ENCODE measurements at regions not wholly inside any gene's neighbourhood (a gene's known extent, or its start where the extent isn't known, plus 50 kb on each side); places are given as distances from the start of the nearest gene placed in this dataset.
"Not testable (repeated sequence)": the region's sequence is repeated elsewhere in the genome, so short reads cannot be mapped to it uniquely, and the experiment has no call there.

DNA sequence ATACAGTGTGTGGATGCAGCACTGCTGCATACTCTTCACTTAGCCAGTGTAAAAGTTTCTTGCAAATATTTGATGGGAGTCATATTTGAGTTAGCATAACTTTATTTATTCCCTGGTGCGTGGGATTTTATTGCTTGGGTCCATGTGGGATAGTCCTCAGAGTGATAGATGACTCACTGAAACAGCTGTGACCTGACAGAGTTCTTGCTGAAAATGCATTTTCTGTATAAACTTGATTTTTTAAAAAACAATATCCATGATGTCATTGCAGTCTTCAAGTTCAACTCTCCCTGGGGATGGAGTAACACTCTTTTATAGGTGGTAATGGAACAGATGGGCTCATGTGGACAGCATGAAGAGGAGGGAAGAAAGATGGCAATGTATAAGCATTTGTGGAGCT, 310.0 kb downstream of the PPP1R3A start:
- POLR2A ChIA-PET, result no interaction called here
- TF ChIP-seq, protein P1, sequence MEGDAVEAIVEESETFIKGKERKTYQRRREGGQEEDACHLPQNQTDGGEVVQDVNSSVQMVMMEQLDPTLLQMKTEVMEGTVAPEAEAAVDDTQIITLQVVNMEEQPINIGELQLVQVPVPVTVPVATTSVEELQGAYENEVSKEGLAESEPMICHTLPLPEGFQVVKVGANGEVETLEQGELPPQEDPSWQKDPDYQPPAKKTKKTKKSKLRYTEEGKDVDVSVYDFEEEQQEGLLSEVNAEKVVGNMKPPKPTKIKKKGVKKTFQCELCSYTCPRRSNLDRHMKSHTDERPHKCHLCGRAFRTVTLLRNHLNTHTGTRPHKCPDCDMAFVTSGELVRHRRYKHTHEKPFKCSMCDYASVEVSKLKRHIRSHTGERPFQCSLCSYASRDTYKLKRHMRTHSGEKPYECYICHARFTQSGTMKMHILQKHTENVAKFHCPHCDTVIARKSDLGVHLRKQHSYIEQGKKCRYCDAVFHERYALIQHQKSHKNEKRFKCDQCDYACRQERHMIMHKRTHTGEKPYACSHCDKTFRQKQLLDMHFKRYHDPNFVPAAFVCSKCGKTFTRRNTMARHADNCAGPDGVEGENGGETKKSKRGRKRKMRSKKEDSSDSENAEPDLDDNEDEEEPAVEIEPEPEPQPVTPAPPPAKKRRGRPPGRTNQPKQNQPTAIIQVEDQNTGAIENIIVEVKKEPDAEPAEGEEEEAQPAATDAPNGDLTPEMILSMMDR (IDR thresholded peaks at IDR 0.05; ENCODE audit: control extremely low read depth, extremely low read depth, low read depth, missing control alignments), result no peak
- DNase-seq (ENCODE audit: extremely low spot score), result no peak
- CTCF ChIA-PET, result interaction anchor here (1.3 kb wide), 1 partner anchor 15 kb away, joined by 3 read pairs; no protein-coding TSS in a partner anchor

- TF ChIP-seq, protein P1 (IDR thresholded peaks at IDR 0.05; ENCODE audit: control extremely low read depth, extremely low read depth, low read depth, missing control alignments), result no peak
- POLR2A ChIA-PET, result no interaction called here
- CTCF ChIA-PET, result interaction anchor here (0.9 kb wide), 1 partner anchor 1056 kb away, joined by 3 read pairs; no protein-coding TSS in a partner anchor
- DNase-seq (ENCODE audit: extremely low spot score), result no peak
Observed at GRCh38 chr7:113606325-113606724, 312.5 kb downstream of the PPP1R3A start.

- DNase-seq (ENCODE audit: extremely low spot score); POLR2A ChIA-PET: not testable (repeated sequence)
- CTCF ChIA-PET, result interaction anchor here (1.5 kb wide), 1 partner anchor 15 kb away, joined by 5 read pairs; no protein-coding TSS in a partner anchor
Observed at GRCh38 chr7:113600428-113600827, 318.4 kb downstream of the PPP1R3A start.

GRCh38 chr7:113593455-113593854, 325.4 kb downstream of the PPP1R3A start:
- CTCF ChIA-PET, result interaction anchor here (1.1 kb wide), 1 partner anchor 19 kb away, joined by 3 read pairs; no protein-coding TSS in a partner anchor
- POLR2A ChIA-PET; DNase-seq (ENCODE audit: extremely low spot score): not testable (repeated sequence)

- CTCF ChIA-PET; POLR2A ChIA-PET; DNase-seq (ENCODE audit: extremely low spot score): not testable (repeated sequence)
Observed at GRCh38 chr7:113592924-113593323, 325.9 kb downstream of the PPP1R3A start.

DNA sequence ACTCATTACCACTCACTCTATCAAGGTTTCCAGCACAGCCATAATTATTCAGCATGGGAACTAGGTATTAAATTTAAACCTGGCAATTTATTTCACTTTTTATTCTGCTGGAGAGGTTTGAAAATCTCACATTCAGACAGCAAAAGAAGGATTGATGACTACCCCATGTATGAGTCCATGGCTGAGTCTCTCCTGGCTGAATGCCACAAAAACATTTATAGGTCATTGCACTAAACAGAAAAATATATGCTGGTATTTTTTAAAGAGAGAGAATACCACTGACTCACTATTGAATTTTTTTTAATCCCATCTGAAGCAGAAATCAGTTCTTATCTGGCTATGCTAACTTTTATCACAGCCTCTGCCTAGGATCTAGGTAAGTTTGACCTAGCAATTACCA, 336.3 kb downstream of the PPP1R3A start:
- ChIA-PET CTCF (no interaction called here), POLR2A (no interaction called here)
- TF ChIP-seq, protein P1 (IDR thresholded peaks at IDR 0.05; ENCODE audit: control extremely low read depth, extremely low read depth, low read depth, missing control alignments), result no peak
- DNase-seq (ENCODE audit: extremely low spot score), result no peak

- DNase-seq (ENCODE audit: extremely low spot score); CTCF ChIA-PET; POLR2A ChIA-PET: not testable (repeated sequence)
Observed at GRCh38 chr7:113563257-113563656, 355.6 kb downstream of the PPP1R3A start.

GRCh38 chr7:113562801-113563200, 356.0 kb downstream of the PPP1R3A start:
- ChIA-PET CTCF (no interaction called here), POLR2A (no interaction called here)
- no peak for DNase-seq (ENCODE audit: extremely low spot score)
- TF ChIP-seq, protein P1 (IDR thresholded peaks at IDR 0.05; ENCODE audit: control extremely low read depth, extremely low read depth, low read depth, missing control alignments), result no peak

DNA sequence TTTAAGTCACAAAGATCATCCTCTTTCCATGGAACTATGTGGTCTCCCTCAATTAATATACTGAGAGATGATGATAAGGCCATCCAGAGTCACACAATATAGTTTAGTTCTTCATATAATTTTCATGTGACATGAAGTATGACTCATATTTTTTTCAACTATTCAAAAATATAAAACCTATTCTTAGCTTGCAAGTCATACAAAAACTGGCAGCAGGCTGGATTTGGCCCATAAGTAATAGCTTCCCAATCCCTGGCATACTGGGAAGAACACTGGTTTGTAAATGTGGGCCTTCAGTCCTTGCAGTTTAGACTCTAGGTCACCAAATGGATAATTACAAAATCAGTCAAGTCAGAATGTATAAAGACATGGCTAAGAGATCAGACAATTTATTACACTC, 356.6 kb downstream of the PPP1R3A start:
- no peak for DNase-seq (ENCODE audit: extremely low spot score)
- ChIA-PET CTCF (no interaction called here), POLR2A (no interaction called here)
- TF ChIP-seq, protein P1 (IDR thresholded peaks at IDR 0.05; ENCODE audit: control extremely low read depth, extremely low read depth, low read depth, missing control alignments), result no peak

Measured in GM10248 (cell line).